ENCODE measurements at regions not wholly inside any gene's neighbourhood (a gene's known extent, or its start where the extent isn't known, plus 50 kb on each side); places are given as distances from the start of the nearest gene placed in this dataset.

DNA sequence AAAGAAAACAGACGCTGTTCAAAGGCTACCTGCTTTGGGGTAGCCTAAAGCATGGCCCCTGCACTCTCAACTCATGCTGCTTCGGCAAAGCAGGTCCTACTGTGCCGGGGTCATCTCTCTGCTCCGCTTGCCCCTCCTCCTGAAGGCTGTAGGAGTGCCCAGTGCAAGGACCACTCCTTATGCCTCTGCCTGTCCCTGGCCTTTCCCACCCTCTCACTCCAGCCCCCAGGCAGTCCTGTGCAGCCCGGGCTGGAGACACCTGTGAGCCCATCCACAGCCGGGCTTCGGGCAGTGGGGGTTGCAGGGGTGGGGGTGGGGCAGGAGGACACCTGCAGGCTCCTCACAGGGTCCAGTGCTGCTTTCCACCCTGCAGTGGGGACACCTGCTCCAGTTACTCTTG lies 69.1 kb downstream of the ACKR3 start:
- TF ChIP-seq TEAD4 (IDR thresholded peaks at IDR 0.05; ENCODE audit: low read length) (no peak), TEAD4 (CRISPR knock-in tag; IDR thresholded peaks at IDR 0.05; ENCODE audit: borderline replicate concordance) (no peak), FOXM1 (IDR thresholded peaks at IDR 0.05; ENCODE audit: low read depth) (no peak), FOXM1 (CRISPR knock-in tag; IDR thresholded peaks at IDR 0.05; ENCODE audit: low read depth) (no peak), RBFOX2 (IDR thresholded peaks at IDR 0.05; ENCODE audit: low read depth, low read length) (no peak)
- TF ChIP-seq, protein P1, sequence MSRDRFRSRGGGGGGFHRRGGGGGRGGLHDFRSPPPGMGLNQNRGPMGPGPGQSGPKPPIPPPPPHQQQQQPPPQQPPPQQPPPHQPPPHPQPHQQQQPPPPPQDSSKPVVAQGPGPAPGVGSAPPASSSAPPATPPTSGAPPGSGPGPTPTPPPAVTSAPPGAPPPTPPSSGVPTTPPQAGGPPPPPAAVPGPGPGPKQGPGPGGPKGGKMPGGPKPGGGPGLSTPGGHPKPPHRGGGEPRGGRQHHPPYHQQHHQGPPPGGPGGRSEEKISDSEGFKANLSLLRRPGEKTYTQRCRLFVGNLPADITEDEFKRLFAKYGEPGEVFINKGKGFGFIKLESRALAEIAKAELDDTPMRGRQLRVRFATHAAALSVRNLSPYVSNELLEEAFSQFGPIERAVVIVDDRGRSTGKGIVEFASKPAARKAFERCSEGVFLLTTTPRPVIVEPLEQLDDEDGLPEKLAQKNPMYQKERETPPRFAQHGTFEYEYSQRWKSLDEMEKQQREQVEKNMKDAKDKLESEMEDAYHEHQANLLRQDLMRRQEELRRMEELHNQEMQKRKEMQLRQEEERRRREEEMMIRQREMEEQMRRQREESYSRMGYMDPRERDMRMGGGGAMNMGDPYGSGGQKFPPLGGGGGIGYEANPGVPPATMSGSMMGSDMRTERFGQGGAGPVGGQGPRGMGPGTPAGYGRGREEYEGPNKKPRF (IDR thresholded peaks at IDR 0.05; ENCODE audit: low read depth, low read length), result no peak

All from K562 (cell line).